Loucy (cell line): ENCODE measurements at regions not wholly inside any gene's neighbourhood (a gene's known extent, or its start where the extent isn't known, plus 50 kb on each side); places are given as distances from the start of the nearest gene placed in this dataset.

Experiments used
- H2AFZ ChIP-seq: fragments of 200-600 bp; sonication (generic); 2 replicates; pipeline ENCODE4 v1.6.0; 2016; ENCODE audit warnings: antibody characterized with exemption, mild to moderate bottlenecking, low read length, moderate library complexity
- H3F3A ChIP-seq: fragments of 200-600 bp; 2 replicates; pipeline ENCODE4 v1.6.0; 2016; ENCODE audit warnings: antibody characterized with exemption, low read depth, mild to moderate bottlenecking
- H3K27me3 ChIP-seq: fragments of 200-600 bp; sonication (generic); 2 replicates; pipeline ENCODE4 v1.6.1; 2014; ENCODE audit warnings: low read length, mild to moderate bottlenecking; ENCODE audit not compliant: insufficient read depth, poor library complexity, severe bottlenecking
- H3K36me3 ChIP-seq: fragments of 200-600 bp; sonication (generic); 2 replicates; pipeline ENCODE4 v1.6.1; 2016; ENCODE audit warnings: low read length; ENCODE audit not compliant: insufficient read depth
- H3K4me1 ChIP-seq: fragments of 200-600 bp; sonication (generic); 2 replicates; pipeline ENCODE4 v1.5.1; 2014; ENCODE audit warnings: low read length, mild to moderate bottlenecking; ENCODE audit not compliant: insufficient read depth, poor library complexity, severe bottlenecking
- H3K4me2 ChIP-seq: fragments of 200-600 bp; sonication (generic); 2 replicates; pipeline ENCODE4 v1.6.0; 2014; ENCODE audit warnings: antibody characterized with exemption, low read length, low read depth, mild to moderate bottlenecking; ENCODE audit not compliant: poor library complexity, severe bottlenecking
- H3K4me3 ChIP-seq: fragments of 200-600 bp; sonication (generic); 2 replicates; pipeline ENCODE4 v1.5.1; 2014; ENCODE audit warnings: low read length, mild to moderate bottlenecking, mixed read lengths; ENCODE audit not compliant: poor library complexity, severe bottlenecking
- H3K79me2 ChIP-seq: fragments of 200-600 bp; sonication (generic); 2 replicates; pipeline ENCODE4 v1.6.1; 2014; ENCODE audit warnings: low read length; ENCODE audit not compliant: insufficient read depth
- H3K9ac ChIP-seq: fragments of 200-600 bp; sonication (generic); 2 replicates; pipeline ENCODE4 v1.6.0; 2014; ENCODE audit warnings: mild to moderate bottlenecking, low read depth, low read length, moderate library complexity; ENCODE audit not compliant: poor library complexity, severe bottlenecking
- H3K9me2 ChIP-seq: fragments of 200-600 bp; sonication (generic); replicated peaks from 2 replicates; pipeline ENCODE4 v1.6.1; 2016; ENCODE audit warnings: low read depth, low read length, mixed read lengths
- H3K9me3 ChIP-seq: fragments of 200-600 bp; sonication (generic); 2 replicates; pipeline ENCODE4 v1.6.1; 2014; ENCODE audit warnings: mild to moderate bottlenecking, antibody characterized with exemption, low read length, low read depth; ENCODE audit not compliant: insufficient read depth
- H4K20me1 ChIP-seq: fragments of 200-600 bp; sonication (generic); 2 replicates; pipeline ENCODE4 v1.6.0; 2014; ENCODE audit warnings: antibody characterized with exemption, low read length, mild to moderate bottlenecking; ENCODE audit not compliant: insufficient read depth, poor library complexity, severe bottlenecking
- EZH2phosphoT487 ChIP-seq: fragments of 200-600 bp; IDR thresholded peaks from 2 replicates; pipeline ENCODE4 v1.6.1; 2018; ENCODE audit warnings: antibody characterized with exemption, mild to moderate bottlenecking, moderate library complexity, borderline replicate concordance
- TF ChIP-seq, protein P1 (sequence below): fragments of 200-600 bp; sonication (generic); conservative IDR thresholded peaks from 2 replicates; pipeline ENCODE4 v1.5.1; 2014; ENCODE audit warnings: mild to moderate bottlenecking, antibody characterized with exemption, low read length

DNA sequence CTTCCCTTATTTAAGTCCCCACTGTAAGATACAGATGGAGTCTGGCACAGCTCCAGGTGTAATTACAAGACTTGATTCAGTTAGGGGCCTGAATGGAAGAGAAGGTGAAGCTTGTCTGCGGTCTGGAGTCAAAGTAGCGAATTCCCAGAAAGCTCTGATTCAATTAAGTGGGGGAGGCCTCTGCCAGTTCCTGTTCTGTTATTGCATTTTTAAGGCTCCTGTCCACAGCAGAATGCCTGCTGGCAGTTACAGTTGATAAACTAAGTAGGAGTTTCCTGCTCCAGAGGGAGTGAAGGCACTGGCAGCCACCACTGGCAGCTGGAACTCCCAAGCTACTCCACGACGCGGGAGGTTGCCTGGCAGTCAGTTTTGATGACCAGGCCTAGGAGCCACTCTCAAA lies 181.1 kb downstream of the SOCS6 start:
- Histone ChIP-seq H3K4me1 (peaks cover 4% of the 10 kb centered on the region), H2AFZ (no peak overlapping the region), H3F3A (no peaks in the 10 kb centered on the region), H3K36me3 (no peaks in the 10 kb centered on the region), H3K9me3 (no peaks in the 10 kb centered on the region), H3K27me3 (no peaks in the 10 kb centered on the region), H3K4me3 (no peak overlapping the region), H4K20me1 (no peaks in the 10 kb centered on the region), H3K79me2 (no peaks in the 10 kb centered on the region), H3K9ac (no peak overlapping the region), H3K4me2 (no peak overlapping the region), H3K9me2 (no peaks in the 10 kb centered on the region)
- TF ChIP-seq, protein P1, sequence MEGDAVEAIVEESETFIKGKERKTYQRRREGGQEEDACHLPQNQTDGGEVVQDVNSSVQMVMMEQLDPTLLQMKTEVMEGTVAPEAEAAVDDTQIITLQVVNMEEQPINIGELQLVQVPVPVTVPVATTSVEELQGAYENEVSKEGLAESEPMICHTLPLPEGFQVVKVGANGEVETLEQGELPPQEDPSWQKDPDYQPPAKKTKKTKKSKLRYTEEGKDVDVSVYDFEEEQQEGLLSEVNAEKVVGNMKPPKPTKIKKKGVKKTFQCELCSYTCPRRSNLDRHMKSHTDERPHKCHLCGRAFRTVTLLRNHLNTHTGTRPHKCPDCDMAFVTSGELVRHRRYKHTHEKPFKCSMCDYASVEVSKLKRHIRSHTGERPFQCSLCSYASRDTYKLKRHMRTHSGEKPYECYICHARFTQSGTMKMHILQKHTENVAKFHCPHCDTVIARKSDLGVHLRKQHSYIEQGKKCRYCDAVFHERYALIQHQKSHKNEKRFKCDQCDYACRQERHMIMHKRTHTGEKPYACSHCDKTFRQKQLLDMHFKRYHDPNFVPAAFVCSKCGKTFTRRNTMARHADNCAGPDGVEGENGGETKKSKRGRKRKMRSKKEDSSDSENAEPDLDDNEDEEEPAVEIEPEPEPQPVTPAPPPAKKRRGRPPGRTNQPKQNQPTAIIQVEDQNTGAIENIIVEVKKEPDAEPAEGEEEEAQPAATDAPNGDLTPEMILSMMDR: no peak
- TF ChIP-seq EZH2phosphoT487: no peak

DNA sequence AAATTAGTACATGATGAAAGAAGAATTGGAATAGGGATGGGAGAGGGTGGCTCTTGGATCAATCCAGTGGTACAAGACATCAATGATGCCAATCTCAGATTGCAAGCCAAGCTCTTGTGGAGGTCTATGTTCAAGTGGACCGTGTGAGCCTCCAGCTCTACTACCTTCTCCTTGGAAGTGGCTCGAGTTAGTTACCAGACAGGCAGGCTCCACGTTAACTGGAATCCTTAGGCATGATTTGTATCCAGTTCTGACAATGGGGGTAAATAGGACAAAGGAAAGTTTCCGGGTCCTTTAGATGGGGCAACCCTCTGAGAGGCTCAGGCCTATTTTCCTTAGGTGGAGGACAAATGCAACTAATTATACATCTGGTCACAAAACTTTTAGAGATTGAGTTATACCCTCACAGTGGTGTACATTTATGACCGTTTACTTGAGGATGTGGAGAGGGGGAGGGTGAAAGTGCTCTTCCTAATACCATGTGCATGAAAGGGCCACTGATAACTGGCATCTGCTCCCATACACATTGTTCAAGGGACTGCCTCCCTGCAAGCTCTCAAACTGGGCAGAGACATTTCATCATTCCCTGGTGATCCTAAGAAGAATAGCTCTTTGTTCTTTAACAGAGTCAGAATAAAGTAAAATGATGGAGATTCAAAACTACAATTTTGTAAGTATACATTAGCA lies 180.2 kb downstream of the SOCS6 start:
- TF ChIP-seq, protein P1: no peak
- TF ChIP-seq EZH2phosphoT487: no peak
- Histone ChIP-seq H3K4me1 (peaks cover 11% of the 10 kb centered on the region), H3F3A (no peaks in the 10 kb centered on the region), H3K4me2 (no peak overlapping the region), H3K4me3 (no peak overlapping the region), H3K9me3 (no peaks in the 10 kb centered on the region), H3K79me2 (no peaks in the 10 kb centered on the region), H4K20me1 (no peaks in the 10 kb centered on the region), H3K27me3 (no peaks in the 10 kb centered on the region), H3K36me3 (no peaks in the 10 kb centered on the region), H3K9me2 (no peaks in the 10 kb centered on the region), H2AFZ (no peak overlapping the region), H3K9ac (no peak overlapping the region)

DNA sequence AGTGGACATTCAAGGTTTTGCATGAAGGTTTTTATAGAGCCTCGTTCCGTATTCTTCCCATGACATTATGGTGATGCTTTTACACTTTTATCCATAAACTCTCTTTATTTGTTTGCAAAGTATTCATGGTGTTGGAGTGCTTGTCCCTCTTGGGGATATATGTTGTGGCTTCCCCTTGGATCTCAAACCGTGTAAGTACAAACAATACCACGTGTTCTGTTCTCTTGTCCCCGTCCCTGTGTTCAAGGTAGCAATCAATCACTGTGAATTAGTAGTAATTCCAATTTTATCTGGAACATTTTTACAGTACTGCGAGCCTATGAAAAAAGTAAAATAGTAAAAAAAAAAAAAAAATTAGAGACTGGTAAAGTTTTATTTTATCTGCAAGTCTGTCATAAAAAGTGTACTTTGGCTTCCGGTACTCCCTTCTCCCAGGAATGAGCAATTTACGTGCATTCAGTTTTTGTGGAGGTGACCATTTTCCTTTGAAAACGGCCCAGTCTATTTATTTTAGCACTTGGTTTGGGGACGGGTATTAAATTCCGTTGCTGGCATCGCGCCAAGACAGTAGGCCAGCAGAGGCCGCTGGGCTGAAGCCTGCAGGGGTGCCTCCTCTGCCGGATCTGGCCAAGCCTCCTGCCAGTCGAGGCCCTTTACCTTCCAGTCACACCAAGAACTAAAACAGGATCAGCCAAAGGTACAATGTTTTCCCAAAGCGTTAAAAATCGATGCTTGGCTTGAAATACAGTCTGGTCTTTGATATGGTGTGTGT lies 175.7 kb downstream of the SOCS6 start:
- no peaks in the 10 kb centered on the region for H3K9me3 ChIP-seq
- TF ChIP-seq EZH2phosphoT487: no peak
- TF ChIP-seq, protein P1: peak; percentile 40
- H4K20me1 ChIP-seq: no peaks in the 10 kb centered on the region
- peak overlapping the region; percentile 59 for H2AFZ ChIP-seq
- H3K36me3 ChIP-seq: no peaks in the 10 kb centered on the region
- no peaks in the 10 kb centered on the region for H3K79me2 ChIP-seq
- H3F3A ChIP-seq: no peaks in the 10 kb centered on the region
- H3K4me1 ChIP-seq: peaks cover 13% of the 10 kb centered on the region
- no peaks in the 10 kb centered on the region for H3K27me3 ChIP-seq
- peak overlapping the region; percentile 49 for H3K4me2 ChIP-seq
- H3K9ac ChIP-seq: peak overlapping the region; percentile 53
- H3K9me2 ChIP-seq: no peaks in the 10 kb centered on the region
- peak overlapping the region; percentile 65 for H3K4me3 ChIP-seq
